NB4 (cell line): ENCODE measurements at regions not wholly inside any gene's neighbourhood (a gene's known extent, or its start where the extent isn't known, plus 50 kb on each side); places are given as distances from the start of the nearest gene placed in this dataset.
"Not testable (repeated sequence)": the region's sequence is repeated elsewhere in the genome, so short reads cannot be mapped to it uniquely, and the experiment has no call there.

Experiments used
- CTCF ChIP-seq: IDR thresholded peaks from one replicate; pipeline ENCODE4 v1.5.1; 2012; ENCODE audit warnings: low read depth, low read length
- POLR2A ChIP-seq: IDR thresholded peaks from 2 replicates; pipeline ENCODE4 v1.6.1; 2011; ENCODE audit warnings: mild to moderate bottlenecking; ENCODE audit not compliant: insufficient read length; ENCODE audit errors: extremely low read depth

GRCh38 chr3:75379840-75380239 is 284.3 kb upstream of the FRG2C start:
- TF ChIP-seq CTCF, POLR2A: not testable (repeated sequence)
